ENCODE measurements at regions not wholly inside any gene's neighbourhood (a gene's known extent, or its start where the extent isn't known, plus 50 kb on each side); places are given as distances from the start of the nearest gene placed in this dataset.

DNA sequence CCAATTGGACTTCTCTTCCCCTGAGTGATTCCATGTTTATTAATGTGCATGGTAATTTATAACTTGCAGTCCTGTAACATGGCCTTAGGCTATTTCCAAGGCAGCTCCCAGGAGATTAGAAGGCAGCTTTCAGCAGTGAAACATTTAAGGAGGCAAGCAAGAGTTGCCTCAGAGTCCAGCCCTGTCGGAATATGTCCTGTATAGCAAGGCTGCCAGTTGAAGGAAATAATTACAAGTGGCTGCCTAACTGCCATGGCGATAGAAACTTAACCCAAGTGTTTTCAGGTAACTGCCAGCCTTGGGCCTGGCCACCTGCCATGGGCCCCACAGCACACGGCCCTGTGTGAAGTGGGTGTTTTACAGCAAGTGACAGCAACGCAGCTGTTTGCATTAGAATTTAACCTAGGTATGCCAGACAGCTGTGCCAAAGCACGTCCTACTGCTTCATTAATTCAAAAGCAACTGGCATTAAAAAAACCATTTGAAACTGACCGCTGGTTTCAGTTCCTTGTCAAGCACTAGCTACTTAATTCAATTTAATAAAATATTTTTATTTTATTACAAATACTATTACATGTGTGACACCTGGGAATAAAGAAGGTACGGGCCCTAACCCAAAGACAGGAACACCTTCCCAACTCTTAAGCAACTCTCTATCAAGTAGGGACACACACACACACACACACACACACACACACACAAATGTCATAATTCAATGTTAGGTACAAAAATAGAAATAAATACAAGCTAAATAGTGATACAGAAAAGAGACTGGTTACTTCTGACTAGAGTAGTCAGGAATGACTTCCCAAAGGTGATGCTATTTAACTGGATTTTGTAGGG, 151.8 kb upstream of the HEY2 start:
- ATAC-seq (ENCODE audit: insufficient number of reproducible peaks, low FRiP score, low read depth) (no peak), DNase-seq (ENCODE audit: low spot score) (no peak)
- Histone ChIP-seq H3K27me3 (replicated peaks; ENCODE audit: insufficient read depth) (no peaks in the 10 kb centered on the region), H3K4me3 (no peak overlapping the region), H3K9me3 (no peaks in the 10 kb centered on the region), H3K36me3 (no peaks in the 10 kb centered on the region), H3K27ac (peak overlapping the region; percentile 51 to 70), H3K4me1 (ENCODE audit: control insufficient read depth in 1 of 2, low read depth in 2 of 2) (peaks cover 7 to 21% of the 10 kb centered on the region in 2 donors)
- TF ChIP-seq CTCF (IDR thresholded peaks at IDR 0.05), result no peak

GRCh38 chr6:125598422-125598821, 151.0 kb upstream of the HEY2 start:
- peak; percentile 91 for ATAC-seq (ENCODE audit: insufficient number of reproducible peaks, low FRiP score, low read depth)
- H3K4me3 ChIP-seq, result no peak overlapping the region

GRCh38 chr6:125604257-125604656, 145.2 kb upstream of the HEY2 start:
- no peak overlapping the region for H3K27ac ChIP-seq
- DNase-seq (ENCODE audit: low spot score) (no peak), ATAC-seq (ENCODE audit: insufficient number of reproducible peaks, low FRiP score, low read depth) (no peak)
- H3K36me3 ChIP-seq, result no peaks in the 10 kb centered on the region
- no peaks in the 10 kb centered on the region for H3K4me1 ChIP-seq (ENCODE audit: control insufficient read depth in 1 of 2, low read depth in 2 of 2)
- TF ChIP-seq CTCF (IDR thresholded peaks at IDR 0.05), result no peak
- no peak overlapping the region for H3K4me3 ChIP-seq
- H3K27me3 ChIP-seq (replicated peaks; ENCODE audit: insufficient read depth), result no peaks in the 10 kb centered on the region
- peaks cover 3% of the 10 kb centered on the region for H3K9me3 ChIP-seq

More at GRCh38 chr6:125598422-125598821, 151.0 kb upstream of the HEY2 start:
- no peaks in the 10 kb centered on the region for H3K36me3 ChIP-seq
- H3K27ac ChIP-seq, result peak overlapping the region; percentile 46 to 51
- DNase-seq (ENCODE audit: low spot score), result peak; percentile 76
- H3K4me1 ChIP-seq (ENCODE audit: control insufficient read depth in 1 of 2, low read depth in 2 of 2), result peaks cover 7 to 21% of the 10 kb centered on the region in 2 donors
- H3K9me3 ChIP-seq, result no peaks in the 10 kb centered on the region
- TF ChIP-seq CTCF (IDR thresholded peaks at IDR 0.05), result no peak
- H3K27me3 ChIP-seq (replicated peaks; ENCODE audit: insufficient read depth), result no peaks in the 10 kb centered on the region

DNA sequence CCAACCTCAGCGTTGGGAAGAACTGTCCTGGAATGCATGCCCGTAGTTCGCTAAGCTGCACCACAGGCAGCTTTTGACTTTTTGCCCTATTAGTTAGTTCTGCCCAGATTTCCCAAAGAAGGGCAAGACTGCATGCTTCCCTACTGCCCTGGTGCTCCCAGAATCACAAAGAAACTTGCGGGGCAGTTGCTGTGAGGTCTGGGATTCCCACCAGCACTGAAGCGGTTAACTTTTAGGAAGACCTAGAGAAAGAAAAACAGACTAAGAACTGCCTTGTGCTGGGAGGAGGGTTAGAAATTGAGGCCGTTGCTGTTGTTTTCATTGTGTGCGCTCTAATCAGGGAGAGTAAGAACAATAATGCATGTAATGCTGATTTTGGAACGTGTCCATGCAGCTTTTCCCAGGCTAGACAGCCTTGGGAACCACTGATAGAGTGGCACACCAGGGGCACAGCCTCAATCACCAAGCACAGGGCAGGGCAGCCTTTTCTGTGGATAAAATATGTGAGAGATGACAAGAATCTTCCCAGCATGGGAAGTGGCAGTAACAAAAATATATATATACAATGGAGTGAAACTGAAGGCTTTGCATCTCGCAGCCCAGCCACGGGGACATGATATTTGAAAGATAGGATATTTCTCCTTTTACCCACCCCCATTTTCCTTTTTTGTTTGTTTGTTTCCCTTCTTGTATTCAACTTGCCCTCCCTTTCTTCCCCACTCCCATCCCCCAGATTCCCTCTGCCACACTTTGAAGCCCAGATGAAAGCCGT, 137.7 kb upstream of the HEY2 start:
- ATAC-seq (ENCODE audit: insufficient number of reproducible peaks, low FRiP score, low read depth), result peak; percentile 76
- peak overlapping the region; percentile 77 for H3K4me3 ChIP-seq

More for the DNA sequence above, 137.7 kb upstream of the HEY2 start:
- Histone ChIP-seq H3K36me3 (no peaks in the 10 kb centered on the region), H3K27me3 (replicated peaks; ENCODE audit: insufficient read depth) (no peaks in the 10 kb centered on the region), H3K27ac (peak overlapping the region; percentile 70 to 79), H3K9me3 (no peaks in the 10 kb centered on the region), H3K4me1 (ENCODE audit: control insufficient read depth in 1 of 2, low read depth in 2 of 2) (peaks cover 16 to 44% of the 10 kb centered on the region in 2 donors)
- no peak for TF ChIP-seq CTCF (IDR thresholded peaks at IDR 0.05)
- DNase-seq (ENCODE audit: low spot score), result peak; percentile 7

All from thoracic aorta (tissue), 2 donors.